HG02642 (cell line): ENCODE measurements at regions not wholly inside any gene's neighbourhood (a gene's known extent, or its start where the extent isn't known, plus 50 kb on each side); places are given as distances from the start of the nearest gene placed in this dataset.
"Not testable (repeated sequence)": the region's sequence is repeated elsewhere in the genome, so short reads cannot be mapped to it uniquely, and the experiment has no call there.

Experiments used
- ATAC-seq: cut with Tn5 transposase; IDR thresholded peaks from one replicate; pipeline ENCODE4 v1.9.1; 2021; ENCODE audit warnings: mild to moderate bottlenecking; ENCODE audit not compliant: unreplicated experiment, poor library complexity

- ATAC-seq, result no peak
Observed at GRCh38 chr13:65468628-65469027, 1761.5 kb downstream of the PCDH9 start.

- ATAC-seq, result no peak
Observed at GRCh38 chr13:65461590-65461989, 1768.5 kb downstream of the PCDH9 start.

GRCh38 chr13:65460136-65460535 is 1770.0 kb downstream of the PCDH9 start:
- ATAC-seq, result no peak

- no peak for ATAC-seq
Observed at GRCh38 chr13:65456150-65456912, 1773.8 kb downstream of the PCDH9 start.

GRCh38 chr13:65454403-65454802 is 1775.7 kb downstream of the PCDH9 start:
- ATAC-seq, result no peak

GRCh38 chr13:65453982-65454381 is 1776.2 kb downstream of the PCDH9 start:
- no peak for ATAC-seq

- no peak for ATAC-seq
Observed at GRCh38 chr13:65445340-65445739, 1784.8 kb downstream of the PCDH9 start.

GRCh38 chr13:65435590-65435989 is 1794.5 kb downstream of the PCDH9 start:
- no peak for ATAC-seq

GRCh38 chr13:65417953-65418352 is 1812.2 kb downstream of the PCDH9 start:
- no peak for ATAC-seq

- ATAC-seq, result no peak
Observed at GRCh38 chr13:65416784-65417183, 1813.4 kb downstream of the PCDH9 start.

GRCh38 chr13:65414187-65414586 is 1815.9 kb downstream of the PCDH9 start:
- no peak for ATAC-seq

GRCh38 chr13:65411521-65411920 is 1818.6 kb downstream of the PCDH9 start:
- no peak for ATAC-seq

GRCh38 chr13:65410791-65411190 is 1819.3 kb downstream of the PCDH9 start:
- no peak for ATAC-seq

- ATAC-seq, result no peak
Observed at GRCh38 chr13:65401315-65401714, 1828.8 kb downstream of the PCDH9 start.

GRCh38 chr13:65400702-65401101 is 1829.4 kb downstream of the PCDH9 start:
- ATAC-seq, result no peak

- ATAC-seq, result no peak
Observed at GRCh38 chr13:65387743-65388347, 1842.3 kb downstream of the PCDH9 start.

GRCh38 chr13:65378943-65379519 is 1851.1 kb downstream of the PCDH9 start:
- no peak for ATAC-seq

- ATAC-seq, result no peak
Observed at GRCh38 chr13:65378484-65378883, 1851.7 kb downstream of the PCDH9 start.

GRCh38 chr13:65368832-65369231 is 1861.3 kb downstream of the PCDH9 start:
- no peak for ATAC-seq

- ATAC-seq, result no peak
Observed at GRCh38 chr13:65353951-65354350, 1876.2 kb downstream of the PCDH9 start.

- not testable (repeated sequence) for ATAC-seq
Observed at GRCh38 chr13:65353150-65353549, 1877.0 kb downstream of the PCDH9 start.
